Right lobe of liver (tissue), 6 donors: ENCODE measurements at regions not wholly inside any gene's neighbourhood (a gene's known extent, or its start where the extent isn't known, plus 50 kb on each side); places are given as distances from the start of the nearest gene placed in this dataset.

Source experiments
- ATAC-seq, 4 donors: fragments of 200-7000 bp; cut with Tn5 transposase; one replicate each; pipeline ENCODE4 v1.9.1; 2020; ENCODE audit warnings: mild to moderate bottlenecking in 4 of 4, moderate library complexity in 4 of 4
- DNase-seq, 3 donors: peaks; one replicate each; pipeline ENCODE4 v3.0.0-alpha.2; 2020
- H3K27ac ChIP-seq, 3 donors: fragments of 200-600 bp; one replicate each; pipeline ENCODE4 v1.8.0; 2022
- H3K27me3 ChIP-seq, 2 donors: fragments of 200-600 bp; one replicate each; pipeline ENCODE4 v1.8.0; 2022
- H3K36me3 ChIP-seq, 4 donors: fragments of 200-600 bp; sonication (generic) in 1 of 4; one replicate each; pipeline versions ENCODE4 v1.5.1 to v1.8.0; 2017 to 2022; ENCODE audit warnings: control low read depth in 1 of 4
- H3K4me1 ChIP-seq, 4 donors: fragments of 200-600 bp; sonication (generic) in 1 of 4; one replicate each; pipeline versions ENCODE4 v1.5.1 to v1.8.0; 2017 to 2022; ENCODE audit warnings: control low read depth in 1 of 4
- H3K4me3 ChIP-seq, 3 donors: fragments of 200-600 bp; one replicate each; pipeline ENCODE4 v1.8.0; 2022
- H3K9me3 ChIP-seq, 4 donors: fragments of 200-600 bp; sonication (generic) in 1 of 4; one replicate each; pipeline versions ENCODE4 v1.5.1 to v1.8.0; 2017 to 2022; ENCODE audit warnings: control low read depth in 1 of 4
- POLR2A ChIP-seq: fragments of 450-650 bp; IDR thresholded peaks from one replicate; pipeline ENCODE4 v1.6.1; 2017; ENCODE audit warnings: antibody characterized with exemption, mild to moderate bottlenecking
- WGBS: methylation state at CpG from one replicate; pipeline ENCODE4 v1.1.6; 2018; ENCODE audit warnings: low coverage, low lambda C conversion rate; ENCODE audit not compliant: insufficient coverage; ENCODE audit errors: missing lambda C conversion rate; 5-methylcytosine and 5-hydroxymethylcytosine counted together
- intact Hi-C, 2 donors: fragments of 100-400 bp; cut with DNase I; formaldehyde crosslinking; loops; one replicate each; pipeline versions ENCODE4 v1.11.2 to v1.14.1; 2022
- TF ChIP-seq, protein P1 (sequence below), 4 donors: fragments of 200-600 bp in 3 of 4; fragments of 450-650 bp in 1 of 4; IDR thresholded peaks; one replicate each; pipeline versions ENCODE4 v1.5.1 to v1.8.0; 2016 to 2022; ENCODE audit warnings: antibody characterized with exemption in 4 of 4, mild to moderate bottlenecking in 2 of 4
- donor health status: DM: no; HTN: yes; CAD: no.
- donor health status: DM: no; HTN: no; CAD: no.
- donor health status: DM: no; HTN: no; CAD: no.
- donor health status: DM: no; HTN: yes; CAD: no.
- donor health status: DM: no; HTN: yes; CAD: no.

DNA sequence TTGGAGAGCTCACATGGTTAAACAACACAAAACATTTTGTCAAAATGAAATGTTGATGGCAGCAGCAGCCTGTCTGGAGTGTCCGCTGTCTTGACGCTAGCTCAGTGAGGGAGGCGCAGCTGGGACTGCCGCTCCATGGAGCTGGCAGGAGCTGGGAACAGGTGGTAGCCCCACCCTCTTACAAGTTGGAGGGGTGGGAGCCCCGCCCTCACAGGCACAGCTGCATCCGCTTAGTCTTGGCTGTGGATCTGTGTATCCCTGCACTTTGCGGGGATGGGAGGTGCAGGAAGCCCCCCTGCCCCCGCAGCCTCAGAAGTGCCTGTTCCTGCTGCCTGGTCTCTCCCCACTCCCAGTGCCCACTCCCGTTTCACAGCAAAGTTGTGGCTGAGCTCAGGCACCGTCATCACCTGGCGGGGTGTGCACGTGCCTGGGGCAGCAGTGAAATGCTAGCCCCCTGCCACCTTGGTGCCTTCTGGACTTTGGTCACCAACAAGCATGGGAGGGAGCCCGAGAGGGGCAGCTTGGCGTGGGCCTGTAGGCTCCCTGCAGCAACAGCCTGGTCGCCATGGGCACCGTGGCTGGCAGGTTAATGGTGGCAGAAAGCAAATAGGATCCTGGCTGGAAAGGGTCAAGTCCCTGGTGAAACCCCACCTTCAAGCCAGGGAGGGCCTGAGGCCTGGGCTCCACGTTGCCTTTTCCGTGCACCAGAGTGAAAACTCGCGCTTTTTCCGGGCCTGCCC is 53.8 kb upstream of the CADM2 start:
- H3K4me1 ChIP-seq: no peaks in the 10 kb centered on the region
- ATAC-seq: no peak
- H3K27me3 ChIP-seq: no peaks in the 10 kb centered on the region
- WGBS: no CpG with 5 or more reads among the region's 21 CpGs
- H3K4me3 ChIP-seq: no peak overlapping the region
- intact Hi-C loops: no loop called here
- TF ChIP-seq, protein P1, sequence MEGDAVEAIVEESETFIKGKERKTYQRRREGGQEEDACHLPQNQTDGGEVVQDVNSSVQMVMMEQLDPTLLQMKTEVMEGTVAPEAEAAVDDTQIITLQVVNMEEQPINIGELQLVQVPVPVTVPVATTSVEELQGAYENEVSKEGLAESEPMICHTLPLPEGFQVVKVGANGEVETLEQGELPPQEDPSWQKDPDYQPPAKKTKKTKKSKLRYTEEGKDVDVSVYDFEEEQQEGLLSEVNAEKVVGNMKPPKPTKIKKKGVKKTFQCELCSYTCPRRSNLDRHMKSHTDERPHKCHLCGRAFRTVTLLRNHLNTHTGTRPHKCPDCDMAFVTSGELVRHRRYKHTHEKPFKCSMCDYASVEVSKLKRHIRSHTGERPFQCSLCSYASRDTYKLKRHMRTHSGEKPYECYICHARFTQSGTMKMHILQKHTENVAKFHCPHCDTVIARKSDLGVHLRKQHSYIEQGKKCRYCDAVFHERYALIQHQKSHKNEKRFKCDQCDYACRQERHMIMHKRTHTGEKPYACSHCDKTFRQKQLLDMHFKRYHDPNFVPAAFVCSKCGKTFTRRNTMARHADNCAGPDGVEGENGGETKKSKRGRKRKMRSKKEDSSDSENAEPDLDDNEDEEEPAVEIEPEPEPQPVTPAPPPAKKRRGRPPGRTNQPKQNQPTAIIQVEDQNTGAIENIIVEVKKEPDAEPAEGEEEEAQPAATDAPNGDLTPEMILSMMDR (IDR thresholded peaks at IDR 0.05): no peak
- TF ChIP-seq POLR2A: no peak
- no peak overlapping the region for H3K27ac ChIP-seq
- no peaks in the 10 kb centered on the region for H3K9me3 ChIP-seq
- peak in 1 of 3 donors; percentile 27 for DNase-seq
- H3K36me3 ChIP-seq: no peaks in the 10 kb centered on the region

DNA sequence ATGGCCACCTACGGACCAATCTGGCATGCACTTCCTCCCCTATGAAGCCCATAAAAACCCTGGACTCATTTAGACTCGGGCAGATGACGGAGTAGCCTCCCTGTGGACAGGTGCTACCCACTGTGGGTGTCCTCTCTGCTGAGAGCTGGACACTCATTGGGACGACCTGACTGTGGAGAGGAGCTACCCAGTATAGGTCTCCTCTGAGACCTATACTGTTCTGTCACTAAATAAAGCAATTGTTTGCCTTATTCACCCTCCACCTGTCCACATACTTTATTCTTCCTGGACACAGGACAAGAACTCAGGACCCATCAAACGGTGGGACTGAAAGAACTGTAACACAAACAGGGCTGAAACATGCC is 53.3 kb upstream of the CADM2 start:
- no peaks in the 10 kb centered on the region for H3K36me3 ChIP-seq
- DNase-seq (no peak), ATAC-seq (no peak)
- intact Hi-C loops: no loop called here
- TF ChIP-seq, protein P1 (IDR thresholded peaks at IDR 0.05): no peak
- TF ChIP-seq POLR2A: no peak
- no peaks in the 10 kb centered on the region for H3K9me3 ChIP-seq
- no peaks in the 10 kb centered on the region for H3K4me1 ChIP-seq
- H3K27ac ChIP-seq: no peak overlapping the region
- WGBS: 27% methylated on average over 2 of the region's 5 CpGs
- H3K4me3 ChIP-seq: no peak overlapping the region
- H3K27me3 ChIP-seq: no peaks in the 10 kb centered on the region

DNA sequence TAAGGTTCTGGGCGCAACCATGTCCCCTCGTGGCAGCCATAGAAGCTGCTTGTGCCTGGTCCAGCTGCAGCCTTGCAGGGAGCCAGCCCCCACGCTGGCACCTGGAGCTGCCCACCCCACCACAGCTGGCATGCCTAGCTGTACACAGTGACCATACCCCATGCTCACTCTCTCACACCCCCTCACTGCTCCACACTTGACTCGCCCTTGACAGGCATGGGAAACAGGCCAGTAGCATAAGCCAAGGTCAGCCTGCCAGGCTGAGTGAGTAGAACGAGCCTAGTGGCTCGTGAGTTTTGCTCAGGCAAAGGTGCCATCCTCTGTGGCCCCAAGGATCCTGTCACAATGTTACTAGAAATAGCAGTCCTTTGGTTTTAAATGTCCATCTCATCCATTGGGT is 52.7 kb upstream of the CADM2 start:
- DNase-seq (peak in 1 of 3 donors; percentile 32), ATAC-seq (peak in 1 of 4 donors; percentile 32)
- no CpG with 5 or more reads among the region's 6 CpGs for WGBS

More for the DNA sequence above, 52.7 kb upstream of the CADM2 start:
- Histone ChIP-seq H3K27me3 (no peaks in the 10 kb centered on the region), H3K27ac (no peak overlapping the region), H3K9me3 (no peaks in the 10 kb centered on the region), H3K4me1 (no peaks in the 10 kb centered on the region), H3K4me3 (no peak overlapping the region), H3K36me3 (no peaks in the 10 kb centered on the region)
- intact Hi-C loops: no loop called here
- TF ChIP-seq, protein P1 (IDR thresholded peaks at IDR 0.05): no peak
- TF ChIP-seq POLR2A: no peak
